ENCODE measurements at regions not wholly inside any gene's neighbourhood (a gene's known extent, or its start where the extent isn't known, plus 50 kb on each side); places are given as distances from the start of the nearest gene placed in this dataset.

DNA sequence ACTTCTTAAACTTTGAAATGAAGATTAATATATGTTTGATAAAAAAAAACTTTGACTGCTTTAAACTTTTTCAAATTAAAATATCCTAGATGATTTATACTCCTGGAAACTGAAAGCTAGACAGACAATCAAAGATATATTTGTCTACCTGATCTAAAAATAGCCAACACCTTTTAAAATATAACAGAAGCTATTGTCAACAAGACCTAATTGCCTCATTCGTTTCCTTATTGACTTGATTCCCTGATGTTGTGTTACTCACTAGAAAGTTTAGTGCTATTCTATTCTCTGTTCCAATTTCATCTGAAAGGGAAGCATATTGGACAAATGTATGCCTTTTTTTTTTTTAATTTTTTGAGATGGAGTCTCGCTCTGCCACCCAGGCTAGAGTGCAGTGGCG lies 445.6 kb upstream of the ADAMTS5 start:
- TF ChIP-seq, protein P1, sequence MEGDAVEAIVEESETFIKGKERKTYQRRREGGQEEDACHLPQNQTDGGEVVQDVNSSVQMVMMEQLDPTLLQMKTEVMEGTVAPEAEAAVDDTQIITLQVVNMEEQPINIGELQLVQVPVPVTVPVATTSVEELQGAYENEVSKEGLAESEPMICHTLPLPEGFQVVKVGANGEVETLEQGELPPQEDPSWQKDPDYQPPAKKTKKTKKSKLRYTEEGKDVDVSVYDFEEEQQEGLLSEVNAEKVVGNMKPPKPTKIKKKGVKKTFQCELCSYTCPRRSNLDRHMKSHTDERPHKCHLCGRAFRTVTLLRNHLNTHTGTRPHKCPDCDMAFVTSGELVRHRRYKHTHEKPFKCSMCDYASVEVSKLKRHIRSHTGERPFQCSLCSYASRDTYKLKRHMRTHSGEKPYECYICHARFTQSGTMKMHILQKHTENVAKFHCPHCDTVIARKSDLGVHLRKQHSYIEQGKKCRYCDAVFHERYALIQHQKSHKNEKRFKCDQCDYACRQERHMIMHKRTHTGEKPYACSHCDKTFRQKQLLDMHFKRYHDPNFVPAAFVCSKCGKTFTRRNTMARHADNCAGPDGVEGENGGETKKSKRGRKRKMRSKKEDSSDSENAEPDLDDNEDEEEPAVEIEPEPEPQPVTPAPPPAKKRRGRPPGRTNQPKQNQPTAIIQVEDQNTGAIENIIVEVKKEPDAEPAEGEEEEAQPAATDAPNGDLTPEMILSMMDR (IDR thresholded peaks at IDR 0.05), result no peak
- no peak for TF ChIP-seq POLR2A (IDR thresholded peaks at IDR 0.05)
